ENCODE measurements at regions not wholly inside any gene's neighbourhood (a gene's known extent, or its start where the extent isn't known, plus 50 kb on each side); places are given as distances from the start of the nearest gene placed in this dataset.
A peak's percentile ranks its signal among the peaks of the same experiment; 100 is the strongest.

DNA sequence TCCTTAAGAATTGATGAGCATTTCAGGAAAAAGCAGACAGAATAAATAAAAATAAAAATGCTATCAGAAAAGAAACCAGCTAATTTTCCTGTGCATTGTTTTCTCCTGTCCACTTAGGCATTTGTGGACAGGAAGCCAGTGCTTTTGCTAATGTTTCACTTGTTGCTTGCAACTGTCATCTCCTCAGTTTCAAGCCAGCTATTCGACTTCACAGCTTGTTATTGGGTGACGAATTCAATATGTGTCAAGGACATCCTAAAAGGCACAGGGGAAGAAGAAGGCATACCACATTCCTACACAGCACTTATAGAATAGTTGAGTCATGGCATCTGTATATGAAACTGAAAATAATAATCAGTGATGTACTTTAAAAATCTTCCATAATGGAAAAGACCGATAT is 530.6 kb upstream of the KIRREL3 start:
- DNase-seq: no peak

DNA sequence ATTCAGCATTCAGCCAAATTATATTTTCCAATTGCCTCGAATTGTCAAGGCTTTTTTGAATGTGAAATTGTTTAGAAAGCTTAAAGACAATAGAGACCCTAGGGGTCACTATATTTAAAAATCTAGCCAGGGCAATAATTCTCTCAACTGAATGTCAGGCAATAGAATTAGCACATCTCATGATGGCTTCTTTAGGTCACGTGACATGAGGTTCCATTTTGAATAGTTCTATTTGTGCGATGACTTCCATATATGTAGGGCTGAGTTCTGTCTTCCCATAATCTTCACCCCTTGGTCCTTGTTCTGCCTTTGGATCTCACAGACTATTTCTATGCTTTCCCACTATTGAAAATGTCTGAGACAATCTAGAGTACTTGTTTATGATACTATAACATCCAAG is 527.7 kb upstream of the KIRREL3 start:
- DNase-seq: no peak

DNA sequence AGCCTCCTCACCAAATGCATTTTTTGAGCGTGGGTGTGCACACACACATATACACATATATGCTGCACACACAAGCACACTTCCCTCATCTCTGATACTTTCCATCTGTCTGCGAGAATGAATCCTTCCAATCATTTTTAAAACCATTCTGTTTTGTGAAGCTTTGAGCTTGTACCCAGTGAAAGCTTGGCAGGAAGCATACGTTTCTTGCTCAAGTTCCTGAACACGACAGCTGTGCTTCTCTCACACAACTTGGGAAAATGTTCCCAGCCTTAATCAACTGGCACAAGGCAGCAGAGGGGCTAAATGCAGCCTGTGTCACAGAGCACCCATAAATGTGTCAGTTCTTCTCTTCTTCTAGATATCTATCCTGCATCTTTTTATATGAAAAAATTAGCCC is 524.0 kb upstream of the KIRREL3 start:
- no peak for DNase-seq

DNA sequence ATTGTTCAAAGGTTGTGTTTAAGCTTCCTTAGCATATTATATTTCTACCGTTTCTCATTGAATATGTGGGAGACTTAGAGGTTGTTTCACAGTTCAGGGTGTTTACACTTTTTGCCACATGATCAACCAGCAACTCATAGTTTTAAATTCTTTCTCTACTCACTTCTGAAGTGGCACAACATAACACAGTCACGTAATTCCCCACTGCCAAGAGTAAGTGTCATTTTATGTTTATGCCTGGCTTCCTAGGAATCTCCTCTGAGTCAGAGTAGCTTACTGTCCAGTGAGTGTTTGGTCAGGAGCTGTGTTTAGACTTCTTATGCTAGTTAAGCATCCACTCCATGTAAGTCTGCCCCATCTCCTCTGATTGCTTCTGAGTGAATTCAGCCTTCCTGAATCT is 520.8 kb upstream of the KIRREL3 start:
- DNase-seq: no peak

DNA sequence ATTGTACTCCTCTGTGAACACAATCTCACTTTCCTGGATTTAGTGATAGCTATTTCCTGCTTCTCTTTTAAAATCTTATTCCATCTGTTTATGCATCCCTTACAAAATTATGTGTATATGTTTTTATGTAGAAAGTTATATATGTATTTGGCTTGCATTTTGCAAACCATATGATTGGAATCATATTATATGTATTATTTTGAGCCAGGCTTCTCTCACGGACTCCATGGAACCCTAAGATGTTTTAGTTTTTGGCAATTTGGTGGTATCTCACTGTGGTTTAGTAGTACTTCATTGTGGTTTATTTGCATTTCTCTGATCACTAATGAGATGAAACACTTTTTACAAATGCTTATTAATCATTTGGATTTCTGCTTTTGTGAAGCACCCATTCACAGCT is 507.3 kb upstream of the KIRREL3 start:
- DNase-seq: no peak

DNA sequence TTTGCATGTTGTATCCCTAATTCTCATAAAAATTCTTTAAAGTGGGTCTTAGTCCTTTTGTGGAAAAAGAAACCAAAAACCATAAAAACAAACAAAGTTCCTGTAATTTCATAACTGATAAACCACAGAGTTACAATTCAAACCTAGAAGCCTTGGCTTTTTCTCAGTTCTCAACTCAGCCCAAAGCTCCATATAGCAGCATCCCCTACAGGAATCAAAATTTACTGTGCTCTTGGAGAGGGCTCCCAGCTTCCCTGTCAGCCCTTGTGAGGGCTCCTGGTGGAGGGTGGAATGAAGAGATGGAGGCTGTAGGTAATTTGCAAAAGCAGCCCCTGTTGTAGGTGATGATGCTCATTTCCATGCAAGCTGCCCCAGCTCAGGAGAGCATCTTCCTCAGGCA is 506.1 kb upstream of the KIRREL3 start:
- DNase-seq: no peak

DNA sequence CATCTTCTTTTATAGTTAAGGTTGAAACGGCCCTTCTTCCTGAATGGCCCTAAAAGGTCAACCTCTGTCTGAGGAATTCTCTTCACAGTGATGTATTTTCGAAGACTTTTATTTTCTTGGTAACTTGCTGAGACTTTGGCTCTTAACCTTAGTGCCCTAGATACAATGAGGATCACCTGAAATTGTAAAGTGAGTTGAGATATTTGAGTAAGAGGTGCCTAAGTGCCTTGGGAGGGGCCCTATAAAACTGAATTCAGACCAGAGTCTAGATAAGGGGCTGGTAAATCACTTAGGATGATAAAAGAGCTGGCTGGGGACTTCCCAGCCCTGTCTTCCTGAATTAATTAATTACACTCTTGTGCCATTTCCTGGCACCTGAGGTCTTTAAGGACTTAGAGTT is 505.6 kb upstream of the KIRREL3 start:
- DNase-seq: no peak

DNA sequence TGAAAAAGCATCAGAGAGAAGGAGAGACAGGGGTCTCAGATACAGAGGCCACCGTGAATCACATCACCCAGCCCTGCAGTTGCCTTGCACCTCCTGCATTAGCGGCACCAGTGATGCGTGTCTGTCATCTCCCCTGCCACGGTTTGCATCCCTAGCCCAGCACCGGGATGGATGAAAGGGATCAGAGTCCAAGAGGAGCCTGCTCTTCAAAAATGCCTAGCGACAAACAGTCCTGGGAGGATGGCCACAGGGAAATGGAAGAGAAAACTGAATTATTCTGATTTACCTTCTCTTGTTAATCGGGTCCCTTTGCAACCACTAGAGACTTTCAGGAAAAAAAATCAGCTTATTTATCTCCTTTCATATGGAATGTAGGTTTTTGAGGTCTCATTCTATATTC is 495.6 kb upstream of the KIRREL3 start:
- DNase-seq: no peak

DNA sequence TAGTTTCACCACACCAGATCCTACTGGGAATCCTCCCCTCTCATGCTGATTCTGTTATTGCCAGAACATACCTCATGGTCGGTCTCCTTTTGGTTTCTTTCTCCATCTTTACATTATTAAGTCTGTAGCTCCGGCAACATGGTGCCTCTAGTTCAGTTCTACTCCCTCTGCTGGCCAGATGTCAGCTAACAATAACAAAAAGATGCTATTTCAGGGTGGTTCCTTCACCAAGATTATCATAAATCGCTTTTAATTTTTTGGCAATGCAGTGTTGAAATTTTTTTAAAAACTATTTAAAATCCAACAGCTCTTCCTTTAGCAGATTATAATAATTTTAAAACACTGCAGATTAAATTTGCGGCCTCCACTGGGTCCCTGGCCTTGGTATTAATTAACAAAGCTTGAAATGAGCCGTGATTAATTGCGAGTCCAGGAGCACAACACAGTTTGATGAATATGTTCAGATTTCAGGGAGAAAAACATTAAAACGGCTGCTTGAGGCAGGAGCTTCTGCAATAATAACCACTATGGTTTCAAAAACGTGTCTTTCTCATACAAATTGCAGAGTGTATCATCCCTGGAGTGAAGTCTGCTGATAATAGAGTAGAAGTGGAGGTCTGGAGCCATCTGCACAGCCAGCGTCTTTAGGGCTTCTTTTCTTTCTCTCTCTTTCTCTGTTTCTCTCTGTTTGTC is 492.9 kb upstream of the KIRREL3 start:
- no peak for DNase-seq

DNA sequence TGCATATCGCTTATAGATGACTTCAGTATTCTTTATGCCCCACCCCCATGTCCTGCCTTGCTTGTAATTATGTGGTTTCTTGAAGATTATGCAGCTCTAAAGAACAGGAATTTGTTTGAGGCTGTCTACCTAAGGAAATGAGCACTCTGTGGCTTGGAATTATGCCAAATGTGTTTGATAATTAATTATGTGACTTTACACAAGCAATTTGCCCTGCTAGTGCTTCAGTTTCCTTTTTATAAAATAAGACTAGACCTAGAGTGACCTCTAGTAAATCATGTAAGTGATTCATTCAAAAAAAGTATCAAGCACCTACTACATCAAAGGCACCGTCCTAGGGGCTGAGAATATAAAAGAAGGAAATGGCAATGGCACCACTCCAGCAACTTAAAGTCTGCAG is 491.5 kb upstream of the KIRREL3 start:
- DNase-seq: no peak

DNA sequence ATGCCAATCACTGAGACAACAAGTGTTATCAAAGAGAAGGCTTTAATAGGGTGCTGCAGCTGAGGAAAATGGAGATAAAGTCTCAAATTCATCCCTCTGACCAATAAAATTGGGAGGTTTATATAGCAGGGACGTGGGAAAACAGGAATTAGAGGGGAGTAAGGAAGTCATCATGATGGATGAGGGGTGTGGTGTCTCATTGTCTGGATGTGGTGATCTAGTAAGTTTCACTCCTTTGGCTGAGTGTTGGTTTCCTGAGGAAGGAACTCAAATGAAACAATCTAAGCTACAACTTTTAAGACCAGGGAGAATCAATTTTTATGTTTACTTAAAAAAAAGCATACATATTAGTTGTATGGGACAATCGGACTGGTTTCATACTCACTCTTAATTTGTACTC is 491.0 kb upstream of the KIRREL3 start:
- DNase-seq: no peak

DNA sequence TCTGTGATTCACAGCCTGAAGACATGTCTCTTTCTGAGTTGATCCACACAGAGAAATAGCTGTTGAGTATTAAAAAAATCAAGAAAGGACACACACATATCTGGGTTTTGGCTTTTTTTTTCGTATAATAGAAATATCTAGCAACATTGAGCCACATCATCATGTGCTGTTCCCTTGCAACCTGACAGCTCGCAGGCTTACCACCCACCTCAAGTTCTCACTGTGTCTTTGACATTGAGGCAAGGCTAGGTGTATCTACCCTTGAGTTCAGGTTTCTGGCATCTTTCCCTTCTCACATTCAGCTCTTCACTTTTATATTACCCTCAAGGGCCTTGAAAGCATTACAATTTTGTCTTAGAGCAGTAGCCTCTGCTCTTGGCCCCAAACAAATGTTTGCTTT is 490.3 kb upstream of the KIRREL3 start:
- no peak for DNase-seq

DNA sequence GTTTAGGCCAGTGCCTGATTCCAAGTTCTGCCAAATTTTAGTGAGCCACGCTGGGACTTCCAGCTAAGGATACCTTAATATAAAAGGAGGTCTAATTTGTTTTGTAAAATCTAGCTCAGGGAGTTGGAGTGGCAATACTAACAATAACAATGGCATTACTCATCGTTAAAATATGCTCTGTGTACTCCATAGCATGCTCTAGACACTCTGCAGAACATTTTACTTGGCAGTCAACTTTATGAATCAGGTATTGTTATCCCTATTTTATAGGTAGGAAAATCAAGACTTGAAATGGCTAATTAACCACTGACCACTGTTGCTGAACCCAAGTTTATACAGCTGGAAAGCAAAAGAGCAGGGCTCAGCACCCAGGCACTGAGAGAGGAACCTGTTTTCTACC is 485.0 kb upstream of the KIRREL3 start:
- no peak for DNase-seq

DNA sequence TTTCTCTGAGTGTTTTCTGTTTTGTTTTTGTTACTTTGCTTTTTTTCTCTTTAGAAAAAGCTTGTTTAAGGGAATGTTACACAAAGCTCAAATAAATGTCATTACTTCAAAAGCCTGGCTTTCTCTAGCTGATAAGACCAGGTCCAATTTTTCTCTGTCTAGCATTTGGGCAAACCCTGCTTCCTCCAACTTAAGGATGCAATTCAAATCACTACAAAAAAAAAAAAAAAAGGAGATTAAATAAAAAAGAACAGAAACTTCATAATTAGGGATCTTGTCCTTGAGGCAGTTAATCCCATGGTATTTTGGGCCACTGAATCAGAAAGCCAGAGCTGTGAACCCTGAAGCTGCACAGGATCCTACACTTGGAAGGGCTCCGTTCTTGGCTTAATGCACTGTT is 480.8 kb upstream of the KIRREL3 start:
- no peak for DNase-seq

DNA sequence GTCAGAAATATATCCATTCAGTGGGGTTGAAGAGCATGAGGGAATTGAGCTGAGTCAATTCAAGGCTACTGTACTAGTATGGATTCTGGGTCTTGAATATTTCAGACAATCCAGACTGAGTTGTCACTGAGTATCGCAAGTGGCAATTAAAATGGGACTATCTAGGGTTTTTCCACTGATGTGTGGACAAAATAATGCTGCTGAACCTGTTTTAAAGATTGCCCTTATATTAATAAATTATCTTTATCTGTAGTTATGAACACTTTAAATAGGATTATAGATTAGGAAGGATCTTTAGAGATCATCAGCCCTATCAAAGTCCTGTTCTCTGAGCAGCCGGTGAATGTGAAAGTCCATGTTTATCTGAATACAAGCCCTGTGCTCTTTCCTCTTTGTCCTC is 478.3 kb upstream of the KIRREL3 start:
- DNase-seq: no peak

DNA sequence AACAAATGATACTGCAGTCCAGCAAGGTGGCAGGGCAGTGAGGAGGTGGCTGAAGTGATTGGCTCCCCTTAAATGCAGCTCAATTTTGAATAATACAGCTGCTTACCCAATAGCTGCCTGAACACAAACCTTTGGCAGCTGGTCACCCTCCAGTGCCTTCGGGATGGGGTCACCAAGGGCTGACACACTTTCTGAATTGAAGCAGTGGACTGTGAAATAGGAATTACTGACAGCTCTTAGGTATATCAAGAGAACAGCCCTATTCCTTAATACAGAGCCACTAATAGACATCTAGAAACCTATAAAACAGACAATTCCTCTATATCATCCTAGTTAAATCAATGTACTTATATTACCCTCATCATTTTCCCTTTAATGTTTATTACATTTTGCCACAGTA is 474.2 kb upstream of the KIRREL3 start:
- no peak for DNase-seq

DNA sequence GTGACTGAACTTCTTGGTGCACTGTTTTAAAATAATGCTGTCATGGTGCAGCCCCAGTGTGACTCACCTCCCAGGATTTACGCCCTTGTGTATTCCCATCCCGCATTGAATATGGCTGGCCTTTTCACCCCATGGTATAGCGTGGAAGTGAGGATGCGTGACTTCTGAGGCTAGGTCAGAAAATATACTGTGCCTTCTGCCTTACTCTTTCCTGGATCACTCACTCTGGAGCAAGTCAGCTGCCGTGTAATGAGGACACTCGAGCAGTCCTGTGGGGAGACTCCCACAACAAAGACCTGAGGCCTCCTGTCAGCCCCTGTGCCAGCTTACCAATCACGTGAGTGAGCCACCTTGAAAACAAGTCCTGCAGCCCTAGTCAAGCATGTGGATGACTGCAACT is 471.9 kb upstream of the KIRREL3 start:
- no peak for DNase-seq

DNA sequence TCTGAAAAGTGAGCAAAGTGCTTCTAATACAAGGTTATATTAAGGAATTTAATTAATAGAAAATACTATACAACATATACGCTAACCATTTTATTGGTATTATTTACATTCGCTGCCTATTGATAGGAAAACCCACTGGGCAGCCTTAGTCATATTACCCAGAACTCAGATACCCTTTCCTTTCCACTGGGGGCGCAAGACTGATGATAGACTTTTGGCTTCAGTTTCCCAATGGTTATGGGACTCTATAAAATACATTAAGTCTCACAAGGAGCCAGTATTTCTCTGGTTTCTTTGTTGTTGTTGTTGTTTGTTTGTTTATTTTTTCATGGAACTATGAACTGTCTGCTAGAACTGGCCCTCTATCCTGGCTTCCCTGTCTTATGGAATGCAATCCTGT is 471.1 kb upstream of the KIRREL3 start:
- DNase-seq: no peak

DNA sequence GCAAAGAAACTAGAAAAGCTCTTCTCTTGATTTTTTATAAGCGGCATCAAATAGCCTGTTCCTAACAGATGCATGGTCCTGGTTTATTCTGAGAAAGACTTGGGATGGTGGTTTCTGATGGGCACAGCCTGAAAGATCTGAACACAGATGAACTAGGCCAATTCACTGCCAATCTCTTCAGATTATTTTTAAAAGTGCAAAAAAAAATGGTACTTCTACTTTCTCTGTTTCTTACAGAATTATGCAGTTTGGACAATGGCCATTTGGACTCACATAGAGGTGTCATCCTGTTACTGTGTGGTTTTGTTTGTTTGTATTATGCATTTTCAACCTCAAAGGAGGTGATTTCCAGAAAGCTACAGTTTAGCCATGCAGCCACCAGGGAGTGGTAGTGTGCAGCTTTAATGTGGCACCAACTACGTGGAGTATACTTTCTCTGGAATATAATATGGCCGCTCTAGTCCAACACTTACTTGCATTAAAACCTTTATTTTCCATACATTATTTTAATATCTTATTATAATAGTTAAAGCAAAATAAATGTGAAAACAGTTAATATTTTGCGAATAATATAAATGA is 469.8 kb upstream of the KIRREL3 start:
- DNase-seq: peak; percentile 21

DNA sequence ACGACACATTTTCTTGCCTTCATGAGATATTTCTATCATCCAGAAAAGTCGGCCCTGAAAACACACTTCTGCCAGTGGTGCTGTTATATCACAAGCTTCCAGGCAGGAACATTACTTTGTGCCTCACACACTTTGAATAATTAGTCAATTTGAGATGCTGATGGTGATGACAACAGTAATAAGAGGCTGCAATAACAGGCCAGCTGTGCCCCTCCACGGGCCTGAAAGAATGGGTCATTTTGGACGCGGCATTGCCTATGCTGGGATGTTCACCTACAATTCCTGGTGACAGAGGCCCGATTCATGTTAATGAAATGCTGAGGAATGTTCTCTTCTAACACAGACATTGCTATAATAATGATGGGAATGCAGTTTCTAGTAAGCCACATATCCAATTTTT is 463.8 kb upstream of the KIRREL3 start:
- no peak for DNase-seq

DNA sequence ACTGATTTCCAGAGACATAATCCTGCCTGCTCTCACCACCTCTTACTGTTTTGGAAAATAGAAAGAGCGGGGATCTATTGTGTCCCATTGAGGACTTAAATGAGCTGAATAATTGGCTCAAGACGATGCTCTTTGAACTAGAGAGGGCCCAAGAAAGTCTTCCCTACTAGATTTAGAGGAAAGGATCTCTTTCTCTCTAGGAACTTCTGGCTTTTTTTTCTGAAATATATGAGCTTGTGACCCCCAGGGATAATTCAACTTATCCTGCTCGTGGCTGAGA is 461.4 kb upstream of the KIRREL3 start:
- no peak for DNase-seq

DNA sequence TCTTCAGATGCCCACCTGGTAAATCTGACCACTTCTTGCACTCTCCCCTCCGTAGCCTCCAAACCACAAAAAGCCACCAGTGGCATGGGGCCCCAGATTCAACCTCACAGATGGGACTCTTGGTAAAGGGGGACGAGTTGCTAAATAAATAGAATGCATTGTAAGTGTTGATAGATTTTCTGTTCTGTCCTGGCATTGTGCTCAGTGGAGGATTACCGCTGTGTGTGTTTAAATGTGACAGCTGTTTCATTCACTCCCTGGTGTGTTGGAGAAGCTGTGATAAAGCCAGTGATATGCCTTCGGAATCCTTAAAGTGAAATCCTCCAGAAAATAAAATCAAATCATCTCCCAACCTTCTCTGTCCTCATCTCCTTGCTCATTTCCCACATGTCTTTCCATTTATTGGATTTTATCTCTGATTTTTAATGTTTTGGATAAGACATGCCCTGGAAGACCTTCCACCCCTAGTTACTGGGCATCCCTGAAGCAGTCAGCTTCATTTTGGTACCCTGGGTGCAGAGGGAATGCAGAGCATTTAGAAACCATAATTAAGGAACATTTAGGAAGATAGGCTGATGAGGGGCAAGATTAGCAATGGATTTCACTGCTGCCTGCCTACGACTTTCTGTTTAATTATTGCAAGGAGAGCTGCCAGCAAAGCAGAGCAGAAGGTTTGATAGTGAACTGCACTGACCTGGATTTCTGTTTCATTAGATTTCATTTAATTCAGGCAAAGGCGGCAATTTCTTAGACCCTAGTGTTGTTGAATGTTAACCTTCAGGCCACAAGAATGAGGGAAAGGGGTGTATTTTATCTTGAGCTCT is 460.9 kb upstream of the KIRREL3 start:
- DNase-seq: no peak

DNA sequence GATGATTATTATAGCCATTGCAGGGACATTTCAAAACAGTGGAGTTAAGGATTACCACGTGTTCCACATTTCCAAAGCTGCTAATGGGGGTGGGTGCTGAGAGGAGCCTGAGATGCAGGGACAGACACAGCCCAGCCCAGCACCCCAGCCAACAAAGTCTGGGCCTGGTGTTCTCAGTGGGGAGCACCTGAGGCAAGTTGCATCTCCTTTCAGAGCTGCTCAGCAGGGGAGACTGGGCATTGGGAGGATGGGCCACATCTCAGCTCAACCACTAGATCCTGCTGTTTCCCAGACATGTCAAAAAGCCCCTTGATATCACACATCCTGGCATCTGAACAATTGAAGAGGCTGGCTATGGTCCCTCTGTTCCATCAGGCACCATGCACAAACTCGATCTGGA is 458.0 kb upstream of the KIRREL3 start:
- no peak for DNase-seq

DNA sequence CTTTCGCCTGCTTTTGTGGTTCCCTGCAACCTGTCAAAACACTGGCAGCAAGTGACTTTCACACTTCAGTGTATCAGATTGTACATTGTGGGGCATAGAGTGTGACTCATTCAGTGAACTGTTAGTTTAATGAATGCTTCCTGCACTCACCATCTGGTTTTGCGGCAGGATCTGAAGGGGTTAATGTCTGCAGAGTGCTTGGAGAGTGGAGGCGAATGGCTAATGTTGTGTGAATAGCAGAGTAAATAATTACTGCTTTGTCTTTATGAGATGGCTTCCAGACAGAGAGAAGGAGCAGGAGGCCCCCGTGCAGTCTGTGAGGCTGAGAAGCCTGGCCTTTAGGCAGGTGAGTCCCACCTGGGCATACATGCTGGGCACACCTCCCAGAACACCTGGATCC is 454.3 kb upstream of the KIRREL3 start:
- DNase-seq: no peak

DNA sequence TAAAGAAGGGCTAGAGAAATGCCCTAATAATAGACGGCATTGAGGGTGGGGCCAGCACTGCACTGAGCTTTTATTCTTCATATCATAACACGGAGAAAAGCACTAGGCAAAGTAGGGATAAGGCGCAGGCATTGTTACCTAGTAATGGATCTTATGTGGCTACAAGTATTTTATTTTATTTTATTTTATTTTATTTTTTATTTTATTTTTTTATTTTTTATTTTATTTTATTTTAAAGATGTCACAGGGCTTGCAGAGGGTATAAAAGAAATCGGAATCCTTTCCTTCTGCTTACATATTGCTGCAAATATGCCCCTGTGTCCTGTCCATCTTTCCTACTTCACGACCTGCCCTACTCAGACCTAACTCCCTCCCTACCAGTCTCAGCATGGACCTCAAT is 452.0 kb upstream of the KIRREL3 start:
- DNase-seq: no peak
